B cell (primary cell): ENCODE measurements at regions not wholly inside any gene's neighbourhood (a gene's known extent, or its start where the extent isn't known, plus 50 kb on each side); places are given as distances from the start of the nearest gene placed in this dataset.

Experiments used
- ATAC-seq: fragments of 200-7000 bp; cut with Tn5 transposase; one replicate; pipeline ENCODE4 v1.10.0; 2021; ENCODE audit warnings: low read depth, mild to moderate bottlenecking, moderate number of reproducible peaks, moderate library complexity
- CTCF ChIA-PET: fragments of 350-600 bp; sonication (Branson Sonifier 250); formaldehyde crosslinking; loops from one replicate; lab custom pipeline; 2021; ENCODE audit warnings: antibody characterized with exemption, inconsistent platforms; lab: Charles Lee
- POLR2A ChIA-PET: fragments of 350-600 bp; sonication (Branson Sonifier 250); formaldehyde crosslinking; loops from one replicate; lab custom pipeline; 2021; ENCODE audit warnings: antibody characterized with exemption; lab: Charles Lee
- DNase-seq: peaks from one replicate; pipeline ENCODE4 v3.0.0; 2013
- H2AFZ ChIP-seq: 2 replicates; pipeline ENCODE4 v1.6.1; 2012; ENCODE audit warnings: mild to moderate bottlenecking, low read depth, low read length; ENCODE audit not compliant: insufficient read depth, poor library complexity, severe bottlenecking
- H3K27ac ChIP-seq, 2 donors: 1 replicate in 1 of 2; 2 replicates in 1 of 2; pipeline ENCODE4 v1.5.1; 2012 to 2013; ENCODE audit warnings: low read length in 2 of 2, mild to moderate bottlenecking in 2 of 2, moderate library complexity in 1 of 2
- H3K27me3 ChIP-seq, 4 experiments: fragments of 200-600 bp in 1 of 4; sonication (generic) in 1 of 4; replicated peaks in 1 of 4; 1 replicate in 2 of 4; 2 replicates in 2 of 4; pipeline versions ENCODE4 v1.6.1 to v1.7.0; 2013 to 2016; ENCODE audit warnings: low read length in 3 of 4, mild to moderate bottlenecking in 2 of 4, mixed read lengths in 1 of 4, moderate library complexity in 1 of 4; ENCODE audit not compliant: insufficient read depth in 4 of 4, control insufficient read depth in 3 of 4; ENCODE audit errors: control extremely low read depth in 1 of 4
- H3K36me3 ChIP-seq, 2 experiments: replicated peaks in 1 of 2; 1 replicate in 1 of 2; 2 replicates in 1 of 2; pipeline versions ENCODE4 v1.6.1 to v1.7.1; 2013; ENCODE audit warnings: low read length in 1 of 2; ENCODE audit not compliant: insufficient read depth in 2 of 2, control insufficient read depth in 1 of 2; ENCODE audit errors: control extremely low read depth in 1 of 2, extremely low read depth in 1 of 2
- H3K4me1 ChIP-seq, 2 donors: fragments of 200-600 bp in 1 of 2; sonication (generic) in 1 of 2; 1 replicate in 1 of 2; 2 replicates in 1 of 2; pipeline versions ENCODE4 v1.5.1 to v1.6.1; 2013 to 2017; ENCODE audit warnings: low read length in 2 of 2; ENCODE audit not compliant: control insufficient read depth in 2 of 2, insufficient read depth in 2 of 2
- H3K4me2 ChIP-seq: replicated peaks from 2 replicates; pipeline ENCODE3; 2012; ENCODE audit warnings: mild to moderate bottlenecking, low read depth, low read length; ENCODE audit not compliant: poor library complexity, severe bottlenecking
- H3K4me3 ChIP-seq, 5 experiments: fragments of 200-600 bp in 1 of 5; sonication (generic) in 1 of 5; 1 replicate in 3 of 5; 2 replicates in 2 of 5; pipeline versions ENCODE4 v1.5.1 to v1.7.0; 2011 to 2016; ENCODE audit warnings: low read length in 4 of 5, mild to moderate bottlenecking in 4 of 5, low read depth in 2 of 5, control low read depth in 1 of 5, moderate library complexity in 1 of 5; ENCODE audit not compliant: insufficient read depth in 1 of 5; ENCODE audit errors: control extremely low read depth in 1 of 5, extremely low read depth in 1 of 5
- H3K79me2 ChIP-seq: fragments of 200-600 bp; sonication (generic); one replicate; pipeline ENCODE4 v1.6.0; 2016; ENCODE audit warnings: low read length; ENCODE audit not compliant: control insufficient read depth, insufficient read depth
- H3K9ac ChIP-seq: fragments of 200-600 bp; sonication (generic); 2 replicates; pipeline ENCODE4 v1.6.1; 2017; ENCODE audit warnings: mild to moderate bottlenecking, low read length, moderate library complexity
- H3K9me3 ChIP-seq, 3 donors: one replicate each; pipeline versions ENCODE4 v1.6.1 to v1.7.1; 2013; ENCODE audit warnings: low read length in 2 of 3; ENCODE audit not compliant: control insufficient read depth in 2 of 3, insufficient read depth in 1 of 3; ENCODE audit errors: control extremely low read depth in 1 of 3
- H4K20me1 ChIP-seq: 2 replicates; pipeline ENCODE4 v1.6.0; 2012; ENCODE audit warnings: mild to moderate bottlenecking, low read length; ENCODE audit not compliant: insufficient read depth, control insufficient read depth, poor library complexity, severe bottlenecking
- H3K27ac Mint-ChIP-seq: one replicate; pipeline ENCODE4 v1.8.0; 2021; ENCODE audit warnings: mixed read lengths
- H3K27me3 Mint-ChIP-seq: one replicate; pipeline ENCODE4 v1.8.0; 2021; ENCODE audit warnings: mixed read lengths
- H3K4me1 Mint-ChIP-seq: one replicate; pipeline ENCODE4 v1.8.0; 2021; ENCODE audit warnings: mixed read lengths
- H3K4me3 Mint-ChIP-seq: one replicate; pipeline ENCODE4 v1.8.0; 2021; ENCODE audit warnings: mixed read lengths
- H3K9me3 Mint-ChIP-seq: one replicate; pipeline ENCODE4 v1.8.0; 2022; ENCODE audit warnings: mixed read lengths; ENCODE audit not compliant: insufficient read depth
- CTCF ChIP-seq: fragments of 200-600 bp; IDR thresholded peaks from one replicate; pipeline ENCODE4 v1.8.0; 2022; ENCODE audit warnings: antibody characterized with exemption, mild to moderate bottlenecking
- EZH2 ChIP-seq: IDR thresholded peaks from 2 replicates; pipeline ENCODE4 v1.6.1; 2012; ENCODE audit warnings: borderline replicate concordance, low read depth, mild to moderate bottlenecking, moderate library complexity, low read length; ENCODE audit not compliant: insufficient read depth, poor library complexity, severe bottlenecking
- WGBS: methylation state at CpG from one replicate; pipeline ENCODE4 v1.1.5; 2013; ENCODE audit warnings: missing lambda C conversion rate; ENCODE audit not compliant: insufficient coverage; 5-methylcytosine and 5-hydroxymethylcytosine counted together
- intact Hi-C: fragments of 100-400 bp; cut with micrococcal nuclease; formaldehyde crosslinking; loops from one replicate; pipeline ENCODE4 v1.10.0; 2022

DNA sequence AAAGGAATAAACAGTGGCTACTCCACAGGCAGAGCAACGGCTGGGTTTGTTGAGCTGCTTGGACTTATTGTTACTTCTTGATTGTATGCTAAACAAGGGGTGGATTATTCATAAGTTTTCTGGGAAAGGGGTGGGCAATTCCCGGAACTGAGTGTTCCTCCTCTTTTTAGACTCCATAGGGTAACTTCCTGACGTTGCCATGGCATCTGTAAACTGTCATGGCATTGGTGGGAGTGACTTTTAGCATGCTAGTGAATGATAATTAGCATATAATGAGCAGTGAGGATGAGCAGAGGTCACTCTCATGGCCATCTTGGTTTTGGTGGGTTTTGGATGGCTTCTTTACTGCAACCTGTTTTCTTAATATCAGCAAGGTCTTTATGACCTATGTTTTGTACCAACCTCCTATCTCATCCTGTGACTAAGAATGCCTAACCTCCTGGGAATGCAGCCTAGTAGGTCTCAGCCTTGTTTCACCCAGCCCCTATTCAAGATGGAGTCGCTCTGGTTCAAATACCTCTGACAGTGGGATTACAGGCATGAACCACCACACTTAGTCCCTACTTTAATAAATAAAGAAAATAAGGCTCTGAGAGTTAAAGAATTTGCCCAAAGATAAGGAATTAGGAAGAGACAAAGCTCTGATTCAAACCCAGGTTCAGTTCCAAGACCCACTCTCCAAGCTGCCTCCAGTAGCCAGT lies 65.6 kb upstream of the CLMP start:
- no peaks in the 10 kb centered on the region for H3K36me3 ChIP-seq
- peak overlapping the region; percentile 58 for H3K4me2 ChIP-seq
- H3K4me1 ChIP-seq: peaks cover 9 to 10% of the 10 kb centered on the region in 2 donors
- DNase-seq: no peak
- no peaks in the 10 kb centered on the region for H4K20me1 ChIP-seq
- TF ChIP-seq EZH2 (no peak), CTCF (no peak)
- H3K79me2 ChIP-seq: no peaks in the 10 kb centered on the region
- no peaks in the 10 kb centered on the region for H3K9me3 Mint-ChIP-seq
- no peak for ATAC-seq
- ChIA-PET POLR2A (no interaction called here), CTCF (interaction anchor here (1.0 to 2.3 kb wide), 5 partner anchors 11 to 158 kb away, joined by 3 to 8 read pairs (median 6); no protein-coding TSS in a partner anchor)
- intact Hi-C loops: no loop called here
- H3K27me3 ChIP-seq: peaks cover 0 to 7% (median 1%) of the 10 kb centered on the region in 4 experiments
- H3K27ac ChIP-seq: no peak overlapping the region
- H3K9ac ChIP-seq: no peak overlapping the region
- H2AFZ ChIP-seq: no peak overlapping the region
- peaks cover 22% of the 10 kb centered on the region for H3K27me3 Mint-ChIP-seq
- WGBS: 82% methylated on average over 3 of the region's 4 CpGs
- H3K9me3 ChIP-seq: peaks cover 0 to 14% (median 11%) of the 10 kb centered on the region in 3 donors
- H3K27ac Mint-ChIP-seq: no peak overlapping the region
- H3K4me3 Mint-ChIP-seq: no peak overlapping the region
- no peak overlapping the region for H3K4me3 ChIP-seq
- H3K4me1 Mint-ChIP-seq: peaks cover 23% of the 10 kb centered on the region

DNA sequence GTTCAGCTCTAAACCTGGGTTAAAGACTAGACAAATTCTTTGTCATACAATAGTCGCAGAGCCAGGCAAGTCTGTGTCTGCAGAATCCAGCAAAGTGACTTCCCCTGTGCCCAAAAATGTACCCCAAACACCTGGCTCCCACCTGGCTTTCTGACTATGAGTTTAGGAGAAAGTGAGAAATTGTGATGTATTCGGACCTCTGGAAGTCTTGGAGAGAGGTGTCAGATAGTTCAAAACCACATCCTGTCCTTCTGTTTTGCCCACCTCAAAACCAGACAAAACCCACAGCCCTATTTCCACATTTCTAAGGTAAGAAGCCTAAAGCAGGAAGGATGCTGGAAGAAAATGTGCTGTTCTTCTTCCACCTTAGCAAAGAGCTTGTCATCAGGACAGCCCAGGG lies 63.8 kb upstream of the CLMP start:
- Histone ChIP-seq H3K36me3 (no peaks in the 10 kb centered on the region), H3K4me1 (peaks cover 2 to 3% of the 10 kb centered on the region in 2 donors), H2AFZ (no peak overlapping the region), H4K20me1 (no peaks in the 10 kb centered on the region), H3K4me2 (no peak overlapping the region), H3K27ac (no peak overlapping the region), H3K9me3 (peaks cover 0 to 14% (median 11%) of the 10 kb centered on the region in 3 donors), H3K9ac (no peak overlapping the region), H3K79me2 (no peaks in the 10 kb centered on the region), H3K27me3 (peaks cover 0 to 7% (median 1%) of the 10 kb centered on the region in 4 experiments), H3K4me3 (no peak overlapping the region)
- peaks cover 15% of the 10 kb centered on the region for H3K4me1 Mint-ChIP-seq
- WGBS: 20% methylated on average over 1 of the region's 2 CpGs
- DNase-seq: no peak
- peaks cover 20% of the 10 kb centered on the region for H3K27me3 Mint-ChIP-seq
- intact Hi-C loops: no loop called here
- no peak overlapping the region for H3K27ac Mint-ChIP-seq
- no peak for ATAC-seq
- no peak overlapping the region for H3K4me3 Mint-ChIP-seq
- POLR2A ChIA-PET: no interaction called here
- H3K9me3 Mint-ChIP-seq: no peaks in the 10 kb centered on the region
- no peak for TF ChIP-seq EZH2
- TF ChIP-seq CTCF: no peak
- CTCF ChIA-PET: interaction anchor here (4.3 kb wide), 1 partner anchor 11 kb away, joined by 19 read pairs; no protein-coding TSS in a partner anchor
